H9 (cell line): ENCODE measurements at regions not wholly inside any gene's neighbourhood (a gene's known extent, or its start where the extent isn't known, plus 50 kb on each side); places are given as distances from the start of the nearest gene placed in this dataset.

Source experiments
- DNase-seq: peaks from one replicate; pipeline ENCODE4 v3.0.0-alpha.2; 2017
- H2AFZ ChIP-seq: one replicate; pipeline ENCODE4 v1.6.1; 2013; ENCODE audit warnings: mild to moderate bottlenecking, low read length, control low read depth, moderate library complexity
- H2AK5ac ChIP-seq: 2 replicates; pipeline ENCODE4 v1.6.1; 2013; ENCODE audit warnings: low read length, control low read depth, mixed read lengths; ENCODE audit not compliant: insufficient read length
- H2BK120ac ChIP-seq: one replicate; pipeline ENCODE4 v1.6.1; 2013; ENCODE audit warnings: low read depth, mild to moderate bottlenecking, low read length, control low read depth, inconsistent platforms; ENCODE audit not compliant: poor library complexity, severe bottlenecking
- H2BK12ac ChIP-seq: 2 replicates; pipeline ENCODE4 v1.6.1; 2013; ENCODE audit warnings: low read length, control low read depth, mixed read lengths, low read depth; ENCODE audit not compliant: insufficient read length
- H2BK15ac ChIP-seq: 2 replicates; pipeline ENCODE4 v1.6.1; 2013; ENCODE audit warnings: low read depth, low read length, control low read depth
- H2BK20ac ChIP-seq: one replicate; pipeline ENCODE4 v1.6.1; 2013; ENCODE audit warnings: low read depth, mild to moderate bottlenecking, low read length, control low read depth, inconsistent platforms; ENCODE audit not compliant: poor library complexity, severe bottlenecking
- H2BK5ac ChIP-seq: 2 replicates; pipeline ENCODE4 v1.6.1; 2013; ENCODE audit warnings: low read length, control low read depth, mixed read lengths; ENCODE audit not compliant: insufficient read length
- H3K14ac ChIP-seq: 2 replicates; pipeline ENCODE4 v1.6.1; 2013; ENCODE audit warnings: low read length, control low read depth; ENCODE audit not compliant: insufficient read depth
- H3K18ac ChIP-seq: 2 replicates; pipeline ENCODE4 v1.6.1; 2013; ENCODE audit warnings: low read depth, mild to moderate bottlenecking, mixed read lengths, low read length, control low read depth; ENCODE audit not compliant: insufficient read length
- H3K23ac ChIP-seq: 2 replicates; pipeline ENCODE4 v1.6.1; 2013; ENCODE audit warnings: low read length, control low read depth, mixed read lengths, low read depth; ENCODE audit not compliant: insufficient read length
- H3K23me2 ChIP-seq: 2 replicates; pipeline ENCODE4 v1.6.1; 2013; ENCODE audit warnings: low read depth, mild to moderate bottlenecking, mixed read lengths, low read length, control low read depth; ENCODE audit not compliant: insufficient read length, poor library complexity, severe bottlenecking
- H3K27ac ChIP-seq: 2 replicates; pipeline ENCODE4 v1.5.1; 2013; ENCODE audit warnings: low read length, control low read depth, mixed read lengths, low read depth; ENCODE audit not compliant: insufficient read length
- H3K27me3 ChIP-seq: 2 replicates; pipeline ENCODE4 v1.6.1; 2013; ENCODE audit warnings: low read length, control low read depth, inconsistent platforms; ENCODE audit not compliant: insufficient read depth
- H3K4ac ChIP-seq: 2 replicates; pipeline ENCODE4 v1.6.1; 2013; ENCODE audit warnings: low read depth, mild to moderate bottlenecking, control low read depth, inconsistent platforms, low read length, moderate library complexity
- H3K4me1 ChIP-seq: 2 replicates; pipeline ENCODE4 v1.6.1; 2013; ENCODE audit warnings: low read length, control low read depth, inconsistent platforms; ENCODE audit not compliant: insufficient read depth
- H3K4me2 ChIP-seq: 2 replicates; pipeline ENCODE4 v1.6.1; 2013; ENCODE audit warnings: low read length, control low read depth, mixed read lengths; ENCODE audit not compliant: insufficient read length, insufficient read depth
- H3K56ac ChIP-seq: 2 replicates; pipeline ENCODE4 v1.6.1; 2013; ENCODE audit warnings: low read depth, mild to moderate bottlenecking, mixed read lengths, low read length, control low read depth; ENCODE audit not compliant: insufficient read length
- H3K79me1 ChIP-seq: 2 replicates; pipeline ENCODE4 v1.6.1; 2013; ENCODE audit warnings: low read depth, mild to moderate bottlenecking, moderate library complexity, low read length, control low read depth, inconsistent platforms; ENCODE audit not compliant: insufficient read depth, poor library complexity, severe bottlenecking
- H3K79me2 ChIP-seq: 2 replicates; pipeline ENCODE4 v1.6.1; 2013; ENCODE audit warnings: low read length, control low read depth, inconsistent platforms; ENCODE audit not compliant: insufficient read depth
- H3K9ac ChIP-seq: 2 replicates; pipeline ENCODE4 v1.6.1; 2013; ENCODE audit warnings: low read length, control low read depth, mixed read lengths; ENCODE audit not compliant: insufficient read length; ENCODE audit errors: extremely low read depth
- H3K9me3 ChIP-seq: one replicate; pipeline ENCODE4 v1.6.1; 2013; ENCODE audit warnings: low read depth, low read length, inconsistent platforms; ENCODE audit not compliant: control insufficient read depth
- H3T11ph ChIP-seq: one replicate; pipeline ENCODE4 v1.6.1; 2013; ENCODE audit warnings: mild to moderate bottlenecking, low read length, control low read depth, inconsistent platforms
- H4K20me1 ChIP-seq: one replicate; pipeline ENCODE4 v1.6.1; 2013; ENCODE audit not compliant: control insufficient read depth, insufficient read length, insufficient read depth
- H4K5ac ChIP-seq: 2 replicates; pipeline ENCODE4 v1.6.1; 2013; ENCODE audit warnings: low read depth, mild to moderate bottlenecking, mixed read lengths, low read length, control low read depth; ENCODE audit not compliant: insufficient read length
- H4K8ac ChIP-seq: replicated peaks from 2 replicates; pipeline ENCODE4 v1.6.1; 2013; ENCODE audit warnings: low read length, control low read depth, mixed read lengths, low read depth; ENCODE audit not compliant: insufficient read length
- H4K91ac ChIP-seq: 2 replicates; pipeline ENCODE4 v1.6.1; 2013; ENCODE audit warnings: low read depth, mild to moderate bottlenecking, moderate library complexity, mixed read lengths, low read length, control low read depth; ENCODE audit not compliant: insufficient read length
- H3K27ac Mint-ChIP-seq, 3 experiments: 2 replicates in 2 of 3; 3 replicates in 1 of 3; pipeline ENCODE4 v1.8.0; 2020 to 2021; ENCODE audit warnings: mixed read lengths in 3 of 3, mild to moderate bottlenecking in 1 of 3, moderate library complexity in 1 of 3
- H3K27me3 Mint-ChIP-seq: 2 replicates; pipeline ENCODE4 v1.8.0; 2021; ENCODE audit warnings: low read depth, mild to moderate bottlenecking, moderate library complexity, mixed read lengths
- H3K36me3 Mint-ChIP-seq, 3 experiments: 2 replicates in 2 of 3; 3 replicates in 1 of 3; pipeline ENCODE4 v1.8.0; 2020 to 2021; ENCODE audit warnings: low read depth in 3 of 3, mixed read lengths in 3 of 3; ENCODE audit not compliant: insufficient read depth in 1 of 3
- H3K4me1 Mint-ChIP-seq, 2 experiments: 2 replicates each; pipeline ENCODE4 v1.8.0; 2020; ENCODE audit warnings: mixed read lengths in 2 of 2
- H3K4me3 Mint-ChIP-seq, 2 experiments: 2 replicates in 1 of 2; 3 replicates in 1 of 2; pipeline ENCODE4 v1.8.0; 2020 to 2021; ENCODE audit warnings: mild to moderate bottlenecking in 2 of 2, mixed read lengths in 2 of 2, moderate library complexity in 1 of 2
- H3K9me3 Mint-ChIP-seq, 2 experiments: 2 replicates in 1 of 2; 3 replicates in 1 of 2; pipeline ENCODE4 v1.8.0; 2020; ENCODE audit warnings: mild to moderate bottlenecking in 2 of 2, mixed read lengths in 2 of 2, moderate library complexity in 1 of 2
- WGBS: extraction: QIAGEN DNeasy Blood & Tissue Kit; methylation state at CpG from one replicate; pipeline ENCODE4 v1.1.7; 2013; ENCODE audit warnings: missing lambda C conversion rate, low lambda C conversion rate, mixed read lengths; ENCODE audit not compliant: insufficient read length; ENCODE audit errors: extremely low coverage; 5-methylcytosine and 5-hydroxymethylcytosine counted together
- TF ChIP-seq, protein P1 (sequence below): fragments of 200-600 bp; sonication (generic); conservative IDR thresholded peaks from 3 replicates; pipeline ENCODE4 v1.8.0; 2021; ENCODE audit warnings: antibody characterized with exemption, mild to moderate bottlenecking

DNA sequence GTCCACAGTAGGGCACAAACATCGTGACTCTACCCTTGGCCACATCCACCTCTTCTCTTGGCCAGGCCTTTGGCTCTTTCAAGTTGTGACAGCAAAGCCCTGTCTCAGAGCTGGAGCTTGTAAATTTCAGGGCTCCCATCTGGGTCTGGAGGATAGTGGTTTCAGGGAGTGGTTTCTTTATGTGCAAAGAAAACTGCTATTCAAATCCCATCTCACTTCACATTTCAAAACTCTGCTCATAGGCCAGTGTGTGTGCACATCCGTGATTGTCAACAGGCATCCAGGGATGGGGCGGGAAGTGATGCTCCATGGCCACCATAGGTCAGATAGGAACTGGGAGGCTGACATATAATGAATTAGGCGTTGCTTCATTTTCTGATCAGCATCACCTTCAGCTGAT is 107.8 kb upstream of the IL12B start:
- H2BK120ac ChIP-seq, result no peak overlapping the region
- no peak overlapping the region for H4K8ac ChIP-seq
- Mint-ChIP-seq H3K4me1 (peaks cover 12 to 21% of the 10 kb centered on the region in 2 experiments), H3K9me3 (no peaks in the 10 kb centered on the region), H3K27ac (no peak overlapping the region; a peak in 1 of 7 replicates), H3K36me3 (no peaks in the 10 kb centered on the region; a peak in 1 of 7 replicates), H3K4me3 (no peak overlapping the region), H3K27me3 (peaks cover 5% of the 10 kb centered on the region)
- no CpG with 5 or more reads among the region's 4 CpGs for WGBS
- no peak overlapping the region for H2BK12ac ChIP-seq
- no peak overlapping the region for H3T11ph ChIP-seq
- H3K56ac ChIP-seq, result no peak overlapping the region
- no peak overlapping the region for H3K18ac ChIP-seq
- no peak overlapping the region for H2BK20ac ChIP-seq
- H3K9ac ChIP-seq, result no peak overlapping the region
- H3K79me2 ChIP-seq, result no peaks in the 10 kb centered on the region
- no peaks in the 10 kb centered on the region for H3K27me3 ChIP-seq
- H3K23me2 ChIP-seq, result no peaks in the 10 kb centered on the region
- no peak for DNase-seq
- H3K4me1 ChIP-seq, result no peaks in the 10 kb centered on the region
- H3K4ac ChIP-seq, result no peak overlapping the region
- H2AFZ ChIP-seq, result no peak overlapping the region
- no peak overlapping the region for H2BK5ac ChIP-seq
- no peaks in the 10 kb centered on the region for H3K79me1 ChIP-seq
- no peaks in the 10 kb centered on the region for H3K9me3 ChIP-seq
- no peak overlapping the region for H3K23ac ChIP-seq
- no peak overlapping the region for H2AK5ac ChIP-seq
- TF ChIP-seq, protein P1, sequence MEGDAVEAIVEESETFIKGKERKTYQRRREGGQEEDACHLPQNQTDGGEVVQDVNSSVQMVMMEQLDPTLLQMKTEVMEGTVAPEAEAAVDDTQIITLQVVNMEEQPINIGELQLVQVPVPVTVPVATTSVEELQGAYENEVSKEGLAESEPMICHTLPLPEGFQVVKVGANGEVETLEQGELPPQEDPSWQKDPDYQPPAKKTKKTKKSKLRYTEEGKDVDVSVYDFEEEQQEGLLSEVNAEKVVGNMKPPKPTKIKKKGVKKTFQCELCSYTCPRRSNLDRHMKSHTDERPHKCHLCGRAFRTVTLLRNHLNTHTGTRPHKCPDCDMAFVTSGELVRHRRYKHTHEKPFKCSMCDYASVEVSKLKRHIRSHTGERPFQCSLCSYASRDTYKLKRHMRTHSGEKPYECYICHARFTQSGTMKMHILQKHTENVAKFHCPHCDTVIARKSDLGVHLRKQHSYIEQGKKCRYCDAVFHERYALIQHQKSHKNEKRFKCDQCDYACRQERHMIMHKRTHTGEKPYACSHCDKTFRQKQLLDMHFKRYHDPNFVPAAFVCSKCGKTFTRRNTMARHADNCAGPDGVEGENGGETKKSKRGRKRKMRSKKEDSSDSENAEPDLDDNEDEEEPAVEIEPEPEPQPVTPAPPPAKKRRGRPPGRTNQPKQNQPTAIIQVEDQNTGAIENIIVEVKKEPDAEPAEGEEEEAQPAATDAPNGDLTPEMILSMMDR, result no peak
- H3K27ac ChIP-seq, result no peak overlapping the region
- no peak overlapping the region for H4K5ac ChIP-seq
- H4K91ac ChIP-seq, result no peak overlapping the region
- no peak overlapping the region for H3K14ac ChIP-seq
- H3K4me2 ChIP-seq, result no peak overlapping the region
- no peaks in the 10 kb centered on the region for H4K20me1 ChIP-seq
- no peak overlapping the region for H2BK15ac ChIP-seq
